ENCODE measurements at regions not wholly inside any gene's neighbourhood (a gene's known extent, or its start where the extent isn't known, plus 50 kb on each side); places are given as distances from the start of the nearest gene placed in this dataset.
A peak's percentile ranks its signal among the peaks of the same experiment; 100 is the strongest.

GRCh38 chr15:60155661-60156060 is 151.6 kb downstream of the FOXB1 start:
- no peak for TF ChIP-seq POLR2A (IDR thresholded peaks at IDR 0.05)
- TF ChIP-seq POLR2AphosphoS5 (IDR thresholded peaks at IDR 0.05): no peak
- Histone ChIP-seq H3K27ac (no peak overlapping the region), H3K27me3 (peaks cover 0 to 34% (median 6%) of the 10 kb centered on the region in 3 donors), H3K9me3 (no peaks in the 10 kb centered on the region), H3K36me3 (no peaks in the 10 kb centered on the region), H3K4me1 (no peaks in the 10 kb centered on the region), H3K4me3 (no peak overlapping the region)
- intact Hi-C loops (cut with DNase I; ENCODE audit: low total_unique reads): no loop called here
- WGBS, 5 donors: 55 to 72% (median 62%) methylated on average over 3 of the region's 3 CpGs
- no peak for DNase-seq

- 67 to 80% (median 76%) methylated on average over 5 of the region's 5 CpGs for WGBS, 5 donors
- TF ChIP-seq POLR2AphosphoS5 (IDR thresholded peaks at IDR 0.05) (no peak), POLR2A (IDR thresholded peaks at IDR 0.05) (no peak), CTCF (IDR thresholded peaks at IDR 0.05) (no peak), EP300 (IDR thresholded peaks at IDR 0.05) (no peak)
Measured at GRCh38 chr15:60160909-60161308, 156.8 kb downstream of the FOXB1 start.

GRCh38 chr15:60161704-60162103 is 157.6 kb downstream of the FOXB1 start:
- no peak for TF ChIP-seq CTCF (IDR thresholded peaks at IDR 0.05)
- TF ChIP-seq POLR2AphosphoS5 (IDR thresholded peaks at IDR 0.05): no peak
- TF ChIP-seq POLR2A (IDR thresholded peaks at IDR 0.05): no peak
- TF ChIP-seq EP300 (IDR thresholded peaks at IDR 0.05): no peak
- H3K27ac ChIP-seq: no peak overlapping the region
- intact Hi-C loops (cut with DNase I; ENCODE audit: low total_unique reads): no loop called here
- peaks cover 0 to 18% (median 4%) of the 10 kb centered on the region in 3 donors for H3K27me3 ChIP-seq
- H3K4me1 ChIP-seq: no peaks in the 10 kb centered on the region
- H3K9me3 ChIP-seq: no peaks in the 10 kb centered on the region
- DNase-seq: no peak
- WGBS, 5 donors: 53 to 72% (median 61%) methylated on average over 3 of the region's 3 CpGs
- H3K4me3 ChIP-seq: no peak overlapping the region
- no peaks in the 10 kb centered on the region for H3K36me3 ChIP-seq

More at GRCh38 chr15:60160909-60161308, 156.8 kb downstream of the FOXB1 start:
- Histone ChIP-seq H3K9me3 (no peaks in the 10 kb centered on the region), H3K27ac (no peak overlapping the region), H3K27me3 (peaks cover 0 to 18% (median 4%) of the 10 kb centered on the region in 3 donors), H3K4me3 (no peak overlapping the region), H3K4me1 (no peaks in the 10 kb centered on the region), H3K36me3 (no peaks in the 10 kb centered on the region)
- intact Hi-C loops (cut with DNase I; ENCODE audit: low total_unique reads): no loop called here
- DNase-seq: no peak

GRCh38 chr15:60162251-60162967 is 158.3 kb downstream of the FOXB1 start:
- Histone ChIP-seq H3K27ac (no peak overlapping the region), H3K9me3 (no peaks in the 10 kb centered on the region), H3K27me3 (peaks cover 0 to 18% (median 4%) of the 10 kb centered on the region in 3 donors), H3K36me3 (no peaks in the 10 kb centered on the region), H3K4me1 (no peaks in the 10 kb centered on the region), H3K4me3 (no peak overlapping the region)
- DNase-seq: peak in 1 of 2 donors; percentile 16
- intact Hi-C loops (cut with DNase I; ENCODE audit: low total_unique reads): no loop called here
- TF ChIP-seq POLR2AphosphoS5 (IDR thresholded peaks at IDR 0.05) (no peak), EP300 (IDR thresholded peaks at IDR 0.05) (no peak), CTCF (IDR thresholded peaks at IDR 0.05) (no peak), POLR2A (IDR thresholded peaks at IDR 0.05) (no peak)
- WGBS, 5 donors: 58 to 78% (median 69%) methylated on average over 7 of the region's 7 CpGs

- no peaks in the 10 kb centered on the region for H3K9me3 ChIP-seq
- no peak for DNase-seq
- intact Hi-C loops (cut with DNase I; ENCODE audit: low total_unique reads): no loop called here
- H3K27ac ChIP-seq: no peak overlapping the region
- 47 to 77% (median 68%) methylated on average over 4 of the region's 4 CpGs for WGBS, 5 donors
- H3K4me3 ChIP-seq: no peak overlapping the region
- TF ChIP-seq POLR2AphosphoS5 (IDR thresholded peaks at IDR 0.05): no peak
- TF ChIP-seq CTCF (IDR thresholded peaks at IDR 0.05): no peak
- TF ChIP-seq POLR2A (IDR thresholded peaks at IDR 0.05): no peak
- TF ChIP-seq EP300 (IDR thresholded peaks at IDR 0.05): no peak
- H3K27me3 ChIP-seq: peaks cover 0 to 18% (median 4%) of the 10 kb centered on the region in 3 donors
- H3K4me1 ChIP-seq: no peaks in the 10 kb centered on the region
- H3K36me3 ChIP-seq: no peaks in the 10 kb centered on the region
Measured at GRCh38 chr15:60162968-60163355, 158.9 kb downstream of the FOXB1 start.

Measured in stomach (tissue), 8 donors.